ENCODE measurements at regions not wholly inside any gene's neighbourhood (a gene's known extent, or its start where the extent isn't known, plus 50 kb on each side); places are given as distances from the start of the nearest gene placed in this dataset.

DNA sequence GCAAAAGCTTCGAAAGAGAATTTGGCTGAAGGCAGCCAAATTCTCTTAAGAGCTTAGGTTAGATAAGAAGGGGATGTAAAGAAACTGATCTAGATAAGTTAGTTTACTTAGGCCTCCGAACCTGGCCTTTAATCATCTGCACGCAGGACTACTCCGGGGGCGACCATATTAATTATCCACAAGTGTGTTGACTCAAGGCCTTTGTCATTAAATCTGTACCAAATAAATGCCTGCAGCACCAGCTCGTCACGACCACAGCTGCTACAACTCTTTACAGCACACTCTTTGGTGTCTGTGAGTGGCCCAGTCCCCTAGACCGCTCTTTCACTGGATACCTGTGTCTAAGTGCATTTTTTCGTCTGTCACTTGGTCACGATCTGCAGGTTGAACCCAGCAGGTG lies 69.8 kb upstream of the LSM8 start:
- no peak overlapping the region for H3K4me3 Mint-ChIP-seq
- H3K27ac Mint-ChIP-seq, result no peak overlapping the region
- H3K27me3 Mint-ChIP-seq, result peaks cover 2% of the 10 kb centered on the region
- H3K36me3 Mint-ChIP-seq, result no peaks in the 10 kb centered on the region
- no peaks in the 10 kb centered on the region for H3K4me1 Mint-ChIP-seq
- H3K9me3 Mint-ChIP-seq, result peaks cover 5 to 31% (median 8%) of the 10 kb centered on the region in 3 donors

DNA sequence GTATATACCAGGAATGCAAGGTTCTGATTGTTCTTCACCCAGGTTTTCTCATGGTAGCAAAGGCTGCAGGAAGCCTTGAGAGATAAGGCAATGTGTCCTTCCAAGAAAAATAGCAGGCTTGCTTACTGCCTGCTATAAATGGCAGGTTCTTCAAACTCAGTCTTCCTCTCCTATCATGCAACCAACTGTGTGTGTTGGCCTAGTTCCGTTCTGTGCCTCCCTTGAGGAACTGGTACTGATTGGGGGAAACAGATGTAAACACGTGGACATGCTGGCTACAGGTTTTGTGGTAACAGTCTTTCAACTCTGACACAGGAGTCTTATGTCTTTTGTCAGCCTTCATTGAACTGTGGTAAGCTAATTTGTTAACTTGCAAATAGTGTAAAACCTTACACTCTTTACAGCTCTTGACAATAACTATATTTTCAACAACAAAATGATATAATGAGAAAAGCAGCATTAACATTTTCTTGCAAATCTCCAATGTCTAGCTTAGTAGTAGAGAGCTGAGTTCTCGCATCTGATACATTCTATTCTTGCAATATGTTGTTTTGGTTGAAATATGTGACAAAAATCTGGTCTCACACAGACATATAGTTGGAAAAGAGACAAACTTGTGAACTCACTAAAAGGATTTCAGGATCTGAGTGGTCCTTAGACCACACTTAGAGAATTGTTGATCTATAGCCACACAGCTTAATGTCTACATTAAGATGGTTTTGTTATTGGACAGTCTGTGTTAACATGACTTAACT lies 54.7 kb upstream of the LSM8 start:
- Mint-ChIP-seq H3K4me3 (no peak overlapping the region), H3K27me3 (no peaks in the 10 kb centered on the region), H3K27ac (no peak overlapping the region), H3K4me1 (peaks cover 4 to 9% (median 5%) of the 10 kb centered on the region in 3 donors), H3K36me3 (no peaks in the 10 kb centered on the region), H3K9me3 (peaks cover 5 to 20% (median 11%) of the 10 kb centered on the region in 3 donors)

DNA sequence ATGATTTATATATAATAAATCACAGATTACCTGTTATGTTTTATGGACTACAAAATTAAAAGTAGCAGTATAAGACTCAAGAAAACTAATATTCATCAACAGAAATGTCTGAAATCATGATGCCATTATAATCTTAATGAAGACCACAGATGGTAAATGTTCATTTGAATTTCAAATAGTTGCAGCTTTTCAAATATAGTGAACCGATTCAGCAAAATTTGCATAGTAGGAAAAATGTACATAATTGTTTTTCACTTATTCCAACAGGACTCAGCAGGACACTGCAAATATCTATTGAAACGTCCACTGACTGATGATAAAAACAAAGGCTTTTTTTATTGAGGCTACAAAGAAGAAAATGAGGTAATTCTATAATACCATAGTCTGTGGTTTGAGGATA lies 51.2 kb upstream of the LSM8 start:
- no peak overlapping the region for H3K27ac Mint-ChIP-seq
- H3K27me3 Mint-ChIP-seq, result no peaks in the 10 kb centered on the region
- H3K4me3 Mint-ChIP-seq, result no peak overlapping the region
- peaks cover 0 to 16% (median 0%) of the 10 kb centered on the region in 3 donors for H3K9me3 Mint-ChIP-seq
- H3K4me1 Mint-ChIP-seq, result peaks cover 4 to 9% (median 5%) of the 10 kb centered on the region in 3 donors
- peaks cover 2% of the 10 kb centered on the region for H3K36me3 Mint-ChIP-seq
